M059J (cell line): ENCODE measurements at regions not wholly inside any gene's neighbourhood (a gene's known extent, or its start where the extent isn't known, plus 50 kb on each side); places are given as distances from the start of the nearest gene placed in this dataset.
A peak's percentile ranks its signal among the peaks of the same experiment; 100 is the strongest.
"Not testable (repeated sequence)": the region's sequence is repeated elsewhere in the genome, so short reads cannot be mapped to it uniquely, and the experiment has no call there.

Experiments used
- DNase-seq: peaks from one replicate; pipeline ENCODE4 v3.0.0-alpha.2; 2012; ENCODE audit warnings: low read depth

DNA sequence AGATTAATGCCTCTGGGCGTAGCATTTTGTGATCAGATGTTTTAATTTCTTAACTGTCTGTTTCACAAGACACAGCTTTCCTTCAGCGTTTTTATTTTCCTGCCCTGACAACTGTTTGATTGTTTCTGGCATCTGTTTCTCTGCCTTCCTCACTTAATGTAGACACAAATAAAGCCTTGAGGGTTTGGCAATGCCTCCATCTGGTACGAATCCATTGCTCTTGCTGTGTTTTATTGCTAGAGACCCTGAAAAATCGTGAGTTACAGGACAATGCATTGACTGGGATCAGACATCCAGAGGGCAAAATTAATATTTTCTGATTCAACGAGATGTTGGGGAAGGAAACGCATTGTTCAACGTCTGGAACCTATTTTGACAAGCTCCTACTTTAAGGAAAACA, 363.5 kb downstream of the MRPL39 start:
- DNase-seq: no peak

DNA sequence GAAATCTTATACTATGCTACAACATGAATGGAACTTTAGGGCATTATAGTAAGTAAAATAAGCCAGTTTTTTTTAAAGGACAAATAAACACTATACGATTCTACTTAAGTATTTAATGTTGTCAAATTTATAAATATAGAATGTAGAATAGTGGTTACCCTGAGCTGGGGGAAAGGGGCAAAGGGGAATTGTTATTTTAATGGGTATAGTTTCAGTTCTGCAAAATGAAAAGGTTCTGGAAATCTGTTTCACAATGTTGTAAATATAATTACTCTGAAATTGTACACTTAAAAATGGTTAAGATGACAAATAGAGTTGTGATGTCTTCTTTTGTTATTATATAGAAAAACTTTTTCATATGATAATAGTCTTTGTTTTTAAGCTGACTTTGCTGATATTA, 366.3 kb downstream of the MRPL39 start:
- no peak for DNase-seq

DNA sequence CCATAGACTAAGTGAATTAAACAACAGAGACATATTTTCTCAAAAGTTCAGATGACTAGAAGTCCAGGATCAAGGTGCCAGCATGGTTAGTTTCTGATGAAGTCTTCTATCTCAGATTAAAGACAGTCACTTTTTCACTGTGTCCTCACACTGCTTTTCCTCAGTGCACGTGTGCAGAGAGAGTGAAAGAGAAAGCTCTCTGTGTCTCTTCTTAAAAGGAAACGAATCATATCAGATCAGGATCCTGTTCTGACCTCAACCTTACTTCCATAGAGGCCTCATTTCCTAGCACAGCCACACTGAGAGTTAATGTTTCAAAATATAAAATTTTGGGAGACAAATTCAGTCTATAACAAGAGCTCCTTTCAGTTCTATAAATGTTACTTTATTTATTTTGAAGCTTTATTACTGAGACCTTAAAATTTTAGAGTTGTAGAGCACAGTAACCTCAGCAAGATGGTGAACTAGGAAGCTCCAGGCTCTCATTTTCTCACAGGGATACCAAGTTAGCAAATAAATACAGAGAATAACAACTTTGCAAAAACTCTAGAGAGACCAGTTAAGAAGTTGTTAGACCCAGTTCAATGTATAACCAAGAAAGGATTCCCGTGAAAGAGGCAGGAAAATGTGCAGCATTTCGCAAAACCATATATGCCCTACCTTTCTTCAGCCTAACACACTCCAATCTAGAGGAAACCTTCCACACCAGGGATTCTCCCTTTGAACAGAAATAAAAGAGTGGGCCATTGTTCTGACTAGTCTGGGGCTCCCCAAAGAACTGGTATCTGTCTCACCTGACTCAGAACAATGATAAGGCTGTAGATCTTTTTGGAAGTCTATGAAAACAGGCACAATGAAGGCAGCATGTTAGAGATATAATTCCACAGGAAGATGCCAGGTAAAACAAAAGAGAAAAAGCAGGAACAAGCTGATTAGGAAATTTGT, 372.2 kb downstream of the MRPL39 start:
- DNase-seq: peak; percentile 20

DNA sequence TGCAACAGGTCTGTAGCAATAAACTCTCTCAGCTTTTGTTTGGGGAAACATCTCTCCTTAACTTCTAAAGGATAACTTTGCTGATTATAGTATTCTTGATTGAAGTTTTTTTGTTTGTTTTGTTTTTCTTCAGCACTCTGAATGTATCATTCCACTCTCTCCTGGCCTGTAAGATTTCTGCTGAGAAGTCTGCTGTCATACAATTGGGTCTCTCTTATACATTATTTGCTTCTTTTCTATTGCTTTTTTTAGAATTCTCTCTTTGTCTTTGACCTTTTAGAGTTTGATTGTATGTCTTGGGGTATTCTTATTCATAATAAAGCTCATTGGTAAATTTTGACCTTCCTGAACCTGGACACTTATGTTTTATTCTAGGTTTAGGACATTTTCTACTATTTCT, 386.3 kb downstream of the MRPL39 start:
- DNase-seq: no peak

- DNase-seq: no peak
Measured at GRCh38 chr21:25220169-25220568, 387.1 kb downstream of the MRPL39 start.

- DNase-seq: no peak
Measured at GRCh38 chr21:25215698-25216384, 391.4 kb downstream of the MRPL39 start.

DNA sequence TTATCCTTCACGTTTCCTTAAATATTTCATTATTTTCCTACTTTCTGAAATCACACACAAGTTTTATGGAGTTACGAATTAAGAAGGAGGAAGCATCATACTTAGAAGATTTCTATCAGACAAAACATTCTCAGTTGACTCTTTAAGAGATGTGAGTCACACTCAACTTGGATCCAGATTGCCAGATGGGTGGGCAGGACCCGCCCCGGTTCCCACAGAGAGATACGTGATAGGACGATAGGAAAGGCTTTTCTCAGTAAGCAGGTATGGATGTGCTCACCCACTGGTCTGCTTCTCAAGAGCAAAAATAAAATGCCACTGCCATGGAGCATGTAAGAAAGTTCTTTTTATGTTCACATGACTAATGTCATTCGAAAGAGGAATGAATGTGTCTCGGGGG, 392.6 kb downstream of the MRPL39 start:
- DNase-seq: peak; percentile 51

DNA sequence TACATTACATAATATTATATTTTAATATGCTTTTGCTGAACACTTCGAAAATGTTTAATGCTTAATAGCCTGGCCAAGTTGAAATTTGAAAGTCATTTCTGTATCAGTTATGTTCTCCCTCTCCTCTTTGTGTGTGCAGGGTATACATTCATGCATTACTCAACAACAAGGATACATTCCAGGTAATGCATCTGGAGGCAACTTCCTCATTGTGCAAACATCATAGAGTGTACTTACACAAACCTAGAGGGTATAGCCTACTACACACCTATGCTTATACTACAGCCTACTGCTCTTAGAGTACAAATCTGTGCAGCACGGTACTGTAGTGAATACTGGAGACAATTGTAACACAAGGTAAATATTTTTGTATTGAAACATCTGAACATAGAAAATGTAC, 407.3 kb downstream of the MRPL39 start:
- DNase-seq: no peak

GRCh38 chr21:25191141-25191540, 416.1 kb downstream of the MRPL39 start:
- DNase-seq: peak; percentile 33

GRCh38 chr21:25189497-25189896, 417.8 kb downstream of the MRPL39 start:
- no peak for DNase-seq

DNA sequence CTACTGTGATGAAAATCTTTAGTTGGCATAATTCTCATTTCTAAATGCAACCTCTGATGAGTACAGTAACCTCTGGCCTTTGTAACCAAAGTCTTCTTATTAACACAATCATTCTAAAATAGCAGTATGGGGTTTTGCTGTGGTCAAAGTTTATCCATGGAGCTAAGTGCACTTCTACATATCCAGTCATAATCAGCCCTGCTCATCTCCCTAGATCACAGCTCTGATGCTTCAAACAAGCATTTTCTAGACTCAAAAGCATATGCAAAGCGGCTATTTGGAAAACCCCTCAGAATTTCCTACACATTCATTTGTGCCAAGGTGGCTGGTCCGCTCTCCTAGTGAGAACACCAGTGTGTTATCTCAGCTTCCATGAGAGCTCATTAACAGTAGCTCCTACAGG, 418.6 kb downstream of the MRPL39 start:
- no peak for DNase-seq

- DNase-seq: no peak
Measured at GRCh38 chr21:25186273-25186672, 421.0 kb downstream of the MRPL39 start.

- no peak for DNase-seq
Measured at GRCh38 chr21:25183577-25183976, 423.7 kb downstream of the MRPL39 start.

- DNase-seq: not testable (repeated sequence)
Measured at GRCh38 chr21:25181690-25182089, 425.6 kb downstream of the MRPL39 start.

DNA sequence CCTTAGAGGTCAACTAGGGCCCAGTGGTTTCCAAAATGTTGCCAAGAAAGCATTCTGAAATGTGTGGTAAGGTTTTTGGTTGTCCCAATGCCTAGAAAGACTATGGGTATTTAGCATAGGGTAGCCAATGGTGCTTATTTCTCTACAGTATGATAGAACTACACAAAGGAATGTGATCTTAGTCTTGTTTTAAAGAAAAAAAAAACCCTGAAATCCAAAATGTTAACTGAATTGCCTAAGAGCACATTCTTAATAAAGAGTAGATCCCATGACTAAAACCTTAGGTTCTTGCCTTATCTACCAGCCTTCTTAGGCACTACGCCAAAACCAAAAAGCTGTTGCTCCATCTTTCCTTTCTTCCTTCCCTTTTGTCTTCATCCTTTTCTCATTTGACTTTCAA, 428.2 kb downstream of the MRPL39 start:
- DNase-seq: peak; percentile 69

DNA sequence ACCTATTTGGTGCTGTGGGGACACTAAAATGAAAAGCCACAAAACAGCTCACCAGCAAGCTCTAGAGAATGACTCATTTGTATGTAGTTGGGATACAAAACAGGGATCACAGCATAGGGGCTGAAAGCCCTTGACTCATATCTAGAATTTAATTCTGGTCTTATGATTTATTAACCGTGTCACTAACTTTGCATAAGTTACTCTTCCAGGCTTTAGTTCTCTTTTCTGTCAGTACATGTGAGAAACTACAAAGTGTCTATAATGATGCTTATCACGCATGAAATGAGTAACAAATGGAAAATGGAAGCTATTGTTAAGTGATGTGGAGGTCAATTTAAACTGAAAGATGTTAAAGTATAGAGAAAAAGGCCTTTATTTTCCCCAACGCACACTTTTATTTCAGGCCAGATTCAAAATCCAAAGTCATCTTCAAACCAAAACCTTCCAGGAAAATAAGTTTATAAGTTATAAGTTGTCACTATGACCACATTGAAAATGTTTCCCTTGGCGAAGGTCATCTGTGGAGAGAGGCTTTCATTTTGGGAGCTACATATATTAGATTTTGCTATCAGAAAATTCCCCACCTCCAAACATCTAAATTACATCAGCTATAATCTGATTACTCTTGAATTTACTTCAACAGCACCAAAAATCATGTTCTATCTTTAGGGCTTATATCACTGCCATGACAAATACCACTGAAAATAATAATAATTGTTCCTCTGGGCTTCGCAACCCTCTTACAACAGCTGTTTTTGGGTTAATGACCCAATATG, 430.5 kb downstream of the MRPL39 start:
- peak; percentile 78 for DNase-seq

DNA sequence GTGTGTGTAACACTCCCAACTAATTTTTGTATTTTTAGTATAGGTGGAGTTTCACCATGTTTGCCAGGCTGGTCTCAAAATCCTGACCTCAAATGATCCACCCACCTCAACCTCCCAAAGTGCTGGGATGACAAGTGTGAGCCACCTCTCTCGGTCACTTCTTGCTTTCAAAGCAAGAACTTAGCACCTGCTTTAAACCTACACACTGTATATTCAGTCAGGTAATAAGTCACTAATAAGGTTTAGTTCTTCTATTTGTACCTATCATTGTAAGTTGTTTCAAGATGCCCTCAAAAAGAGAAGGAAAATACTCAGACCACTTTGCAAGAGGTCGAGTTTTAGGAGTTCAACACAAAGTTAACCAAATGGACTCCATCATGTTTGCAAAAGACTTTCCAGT, 431.3 kb downstream of the MRPL39 start:
- DNase-seq: no peak

DNA sequence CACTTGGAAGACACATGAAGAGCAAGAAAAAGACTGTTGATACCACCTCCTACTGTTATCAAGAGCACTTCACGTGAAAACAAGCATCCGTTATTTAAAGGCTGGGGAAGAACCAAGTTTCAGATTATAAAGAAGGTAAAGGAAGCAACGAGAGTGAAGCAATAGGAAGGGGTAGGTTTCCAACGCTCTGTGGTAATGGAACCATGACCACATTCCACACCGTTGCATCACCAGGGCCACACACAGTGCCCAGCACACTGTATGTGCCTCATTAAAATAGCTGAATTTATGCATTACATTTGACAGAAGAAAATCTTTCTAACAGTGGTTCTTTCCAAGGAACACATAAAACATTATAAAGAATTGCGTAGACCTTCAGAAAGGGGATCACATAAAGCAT, 435.8 kb downstream of the MRPL39 start:
- peak; percentile 84 for DNase-seq

GRCh38 chr21:25170681-25171080, 436.6 kb downstream of the MRPL39 start:
- peak; percentile 38 for DNase-seq

- no peak for DNase-seq
Measured at GRCh38 chr21:25169370-25169769, 437.9 kb downstream of the MRPL39 start.

DNA sequence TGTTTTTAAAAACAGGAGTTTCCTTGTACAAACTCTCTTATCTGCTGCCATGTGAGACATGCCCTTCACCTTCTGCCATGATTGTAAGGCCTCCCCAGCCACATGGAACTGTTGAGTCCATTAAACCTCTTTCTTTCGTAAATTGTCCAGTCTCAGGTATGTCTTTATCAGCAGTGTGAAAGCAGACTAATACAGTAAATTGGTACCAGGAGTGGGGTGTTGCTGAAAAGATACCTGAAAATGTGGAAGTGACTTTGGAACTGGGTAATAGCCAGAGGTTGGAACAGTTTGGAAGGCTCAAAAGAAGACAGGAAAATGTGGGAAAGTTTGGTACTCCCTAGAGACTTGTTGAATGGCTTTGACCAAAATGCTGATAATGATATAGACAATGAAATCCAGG, 440.4 kb downstream of the MRPL39 start:
- not testable (repeated sequence) for DNase-seq

GRCh38 chr21:25161571-25161970, 445.7 kb downstream of the MRPL39 start:
- DNase-seq: no peak
